D721Med (cell line): ENCODE measurements at regions not wholly inside any gene's neighbourhood (a gene's known extent, or its start where the extent isn't known, plus 50 kb on each side); places are given as distances from the start of the nearest gene placed in this dataset.
"Not testable (repeated sequence)": the region's sequence is repeated elsewhere in the genome, so short reads cannot be mapped to it uniquely, and the experiment has no call there.

ENCODE experiments used
- DNase-seq: peaks from one replicate; pipeline ENCODE4 v3.0.0; 2011; ENCODE audit warnings: low spot score; ENCODE audit not compliant: insufficient read length
- FAIRE-seq: peaks from 2 replicates; lab custom pipeline; 2011; peaks lifted over from hg19 to GRCh38; lab: Jason Lieb, UNC
- CTCF ChIP-seq: IDR thresholded peaks from 2 replicates; pipeline ENCODE4 v1.5.1; 2012; ENCODE audit warnings: mild to moderate bottlenecking, control low read depth; ENCODE audit not compliant: insufficient read depth; ENCODE audit errors: missing control alignments

- TF ChIP-seq CTCF = no peak
- FAIRE-seq (no peak), DNase-seq (no peak)
Measured at GRCh38 chr3:109995377-109995776, 658.0 kb upstream of the DPPA4 start.

GRCh38 chr3:110001905-110002304 lies 664.6 kb upstream of the DPPA4 start:
- DNase-seq = not testable (repeated sequence)

GRCh38 chr3:110006913-110007312 lies 669.6 kb upstream of the DPPA4 start:
- FAIRE-seq (no peak), DNase-seq (no peak)
- TF ChIP-seq CTCF = no peak

More at GRCh38 chr3:110001905-110002304, 664.6 kb upstream of the DPPA4 start:
- not testable (repeated sequence) for FAIRE-seq

- DNase-seq = no peak
- FAIRE-seq = no peak
- no peak for TF ChIP-seq CTCF
Measured at GRCh38 chr3:110015231-110015963, 678.1 kb upstream of the DPPA4 start.

- DNase-seq (no peak), FAIRE-seq (no peak)
- no peak for TF ChIP-seq CTCF
Measured at GRCh38 chr3:110016235-110016815, 679.0 kb upstream of the DPPA4 start.

GRCh38 chr3:110017304-110017703 lies 680.0 kb upstream of the DPPA4 start:
- FAIRE-seq = no peak
- no peak for TF ChIP-seq CTCF
- DNase-seq = no peak

GRCh38 chr3:110021659-110022058 lies 684.3 kb upstream of the DPPA4 start:
- no peak for TF ChIP-seq CTCF
- FAIRE-seq (no peak), DNase-seq (no peak)

- FAIRE-seq, DNase-seq: not testable (repeated sequence)
Measured at GRCh38 chr3:110023022-110023421, 685.7 kb upstream of the DPPA4 start.
